Breast epithelium (tissue), 4 donors: ENCODE measurements at regions not wholly inside any gene's neighbourhood (a gene's known extent, or its start where the extent isn't known, plus 50 kb on each side); places are given as distances from the start of the nearest gene placed in this dataset.

Experiments used
- DNase-seq, 2 donors: peaks; one replicate each; pipeline ENCODE4 v3.0.0-alpha.2; 2019; ENCODE audit warnings: low spot score in 2 of 2
- H3K27ac ChIP-seq, 2 donors: fragments of 200-600 bp; sonication (generic) in 1 of 2; one replicate each; pipeline ENCODE4 v1.5.1; 2016 to 2019; ENCODE audit warnings: mild to moderate bottlenecking in 1 of 2
- H3K27me3 ChIP-seq, 2 donors: fragments of 200-600 bp; sonication (generic) in 1 of 2; one replicate each; pipeline versions ENCODE4 v1.5.1 to v1.6.0; 2017 to 2019; ENCODE audit warnings: control low read depth in 1 of 2, mild to moderate bottlenecking in 1 of 2
- H3K36me3 ChIP-seq: fragments of 200-600 bp; one replicate; pipeline ENCODE4 v1.5.1; 2019
- H3K4me1 ChIP-seq, 2 donors: fragments of 200-600 bp; sonication (generic); one replicate each; pipeline ENCODE4 v1.5.1; 2016 to 2019; ENCODE audit warnings: control low read depth in 1 of 2
- H3K4me3 ChIP-seq, 3 donors: fragments of 200-600 bp; sonication (generic); 1 replicate in 2 of 3; 2 replicates in 1 of 3; pipeline ENCODE4 v1.5.1; 2016 to 2019; ENCODE audit warnings: mild to moderate bottlenecking in 3 of 3, moderate library complexity in 2 of 3
- H3K9me3 ChIP-seq, 2 donors: fragments of 200-600 bp; sonication (generic) in 1 of 2; one replicate each; pipeline ENCODE4 v1.5.1; 2016 to 2019; ENCODE audit warnings: control low read depth in 1 of 2
- CTCF ChIP-seq, 3 donors: fragments of 450-650 bp; IDR thresholded peaks; one replicate each; pipeline ENCODE4 v1.5.1; 2016 to 2017; ENCODE audit warnings: antibody characterized with exemption in 3 of 3, mild to moderate bottlenecking in 3 of 3, moderate library complexity in 3 of 3
- POLR2A ChIP-seq: fragments of 450-650 bp; IDR thresholded peaks from one replicate; pipeline ENCODE4 v1.6.1; 2016; ENCODE audit warnings: antibody characterized with exemption, mild to moderate bottlenecking, moderate library complexity
- POLR2AphosphoS5 ChIP-seq, 3 donors: sonication (generic); formaldehyde crosslinking; IDR thresholded peaks; one replicate each; pipeline ENCODE4 v1.6.1; 2017; ENCODE audit warnings: antibody characterized with exemption in 3 of 3
- intact Hi-C: fragments of 100-400 bp; cut with DNase I; formaldehyde crosslinking; loops from one replicate; pipeline ENCODE4 v1.15.1; 2023; ENCODE audit warnings: low total_unique reads

DNA sequence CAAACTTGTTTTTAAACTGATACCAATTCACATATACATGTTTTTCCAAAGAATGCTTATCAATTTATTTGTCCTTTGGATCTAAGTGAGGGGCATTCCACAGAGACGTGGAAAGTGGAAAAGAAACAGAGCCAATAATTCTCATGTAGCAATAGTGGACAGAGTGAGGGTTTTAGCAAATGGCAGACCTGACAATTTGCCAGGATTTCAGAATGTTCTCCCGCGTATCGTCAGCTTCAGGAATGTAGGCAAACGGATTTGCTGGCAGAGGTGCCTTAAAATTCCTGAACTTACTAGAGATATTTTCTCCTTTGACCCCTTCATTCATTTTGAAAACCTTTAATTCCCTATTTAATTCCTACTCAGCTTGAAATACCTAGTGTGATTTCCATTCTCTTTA is 193.4 kb upstream of the CPHXL start:
- Histone ChIP-seq H3K4me1 (no peaks in the 10 kb centered on the region), H3K27me3 (no peaks in the 10 kb centered on the region), H3K4me3 (no peak overlapping the region), H3K36me3 (no peaks in the 10 kb centered on the region), H3K9me3 (no peaks in the 10 kb centered on the region), H3K27ac (no peak overlapping the region)
- TF ChIP-seq POLR2AphosphoS5 (IDR thresholded peaks at IDR 0.05) (no peak), CTCF (IDR thresholded peaks at IDR 0.05) (no peak), POLR2A (no peak)
- intact Hi-C loops = no loop called here
- DNase-seq = no peak

- Histone ChIP-seq H3K27me3 (no peaks in the 10 kb centered on the region), H3K9me3 (no peaks in the 10 kb centered on the region), H3K36me3 (no peaks in the 10 kb centered on the region), H3K4me3 (no peak overlapping the region), H3K27ac (no peak overlapping the region), H3K4me1 (no peaks in the 10 kb centered on the region)
- intact Hi-C loops = no loop called here
- DNase-seq = no peak
- TF ChIP-seq POLR2A = no peak
- TF ChIP-seq CTCF (IDR thresholded peaks at IDR 0.05) = no peak
- no peak for TF ChIP-seq POLR2AphosphoS5 (IDR thresholded peaks at IDR 0.05)
These were observed 195.0 kb upstream of the CPHXL start for GRCh38 chr16:75921281-75921680.

DNA sequence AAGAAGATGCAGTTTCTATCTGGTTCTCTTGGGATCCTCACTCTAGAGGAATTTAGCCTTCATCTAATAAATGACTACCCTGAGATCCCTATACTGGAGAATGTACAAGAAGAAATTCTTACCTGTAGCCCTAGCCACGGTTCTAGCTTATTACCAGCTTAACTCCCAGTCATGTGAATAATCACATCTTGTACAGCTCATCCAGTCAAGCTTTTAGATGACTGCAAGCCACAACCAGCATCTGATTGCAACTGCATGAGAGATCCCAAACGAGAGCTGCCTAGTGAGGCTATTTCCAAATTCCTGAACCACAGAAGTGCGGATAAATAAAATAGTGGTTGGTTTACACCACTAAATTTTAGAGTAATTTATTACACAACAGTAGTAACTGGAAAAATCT is 196.0 kb upstream of the CPHXL start:
- Histone ChIP-seq H3K27ac (no peak overlapping the region), H3K4me3 (no peak overlapping the region), H3K27me3 (no peaks in the 10 kb centered on the region), H3K9me3 (no peaks in the 10 kb centered on the region), H3K36me3 (no peaks in the 10 kb centered on the region), H3K4me1 (no peaks in the 10 kb centered on the region)
- DNase-seq = no peak
- TF ChIP-seq POLR2AphosphoS5 (IDR thresholded peaks at IDR 0.05) (no peak), POLR2A (no peak), CTCF (IDR thresholded peaks at IDR 0.05) (no peak)
- intact Hi-C loops = no loop called here

DNA sequence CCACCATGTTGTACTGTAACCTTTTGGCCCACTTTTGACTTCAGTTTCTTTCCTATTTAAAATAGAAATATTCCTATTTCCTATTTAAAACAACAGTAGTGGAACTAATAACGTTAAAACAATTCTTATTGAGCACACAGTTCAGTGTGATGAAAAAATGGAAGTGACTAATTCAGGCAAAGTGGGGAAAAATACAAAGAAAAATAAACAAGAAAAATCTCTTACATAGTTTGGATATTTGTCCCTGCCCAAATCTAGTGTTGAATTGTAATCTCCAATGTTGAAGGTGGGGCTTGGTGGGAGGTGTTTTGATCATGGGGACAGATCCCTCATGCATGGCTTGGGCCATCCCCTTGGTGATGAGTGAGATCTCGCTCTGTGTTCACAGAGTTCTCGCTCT is 198.1 kb upstream of the CPHXL start:
- TF ChIP-seq POLR2AphosphoS5 (IDR thresholded peaks at IDR 0.05) (no peak), CTCF (IDR thresholded peaks at IDR 0.05) (no peak), POLR2A (no peak)
- H3K4me1 ChIP-seq = no peaks in the 10 kb centered on the region
- intact Hi-C loops = no loop called here
- no peaks in the 10 kb centered on the region for H3K36me3 ChIP-seq
- H3K27ac ChIP-seq = no peak overlapping the region
- no peak overlapping the region for H3K4me3 ChIP-seq
- no peak for DNase-seq
- H3K9me3 ChIP-seq = no peaks in the 10 kb centered on the region
- H3K27me3 ChIP-seq = no peaks in the 10 kb centered on the region

GRCh38 chr16:75927810-75928209 is 201.5 kb upstream of the CPHXL start:
- intact Hi-C loops = no loop called here
- TF ChIP-seq POLR2AphosphoS5 (IDR thresholded peaks at IDR 0.05) (no peak), POLR2A (no peak), CTCF (IDR thresholded peaks at IDR 0.05) (no peak)
- DNase-seq = no peak

More at GRCh38 chr16:75927810-75928209, 201.5 kb upstream of the CPHXL start:
- Histone ChIP-seq H3K36me3 (no peaks in the 10 kb centered on the region), H3K4me3 (no peak overlapping the region), H3K9me3 (no peaks in the 10 kb centered on the region), H3K27me3 (no peaks in the 10 kb centered on the region), H3K27ac (no peak overlapping the region), H3K4me1 (no peaks in the 10 kb centered on the region)
